AG04450 (cell line): ENCODE measurements at regions not wholly inside any gene's neighbourhood (a gene's known extent, or its start where the extent isn't known, plus 50 kb on each side); places are given as distances from the start of the nearest gene placed in this dataset.
"Not testable (repeated sequence)": the region's sequence is repeated elsewhere in the genome, so short reads cannot be mapped to it uniquely, and the experiment has no call there.

Source experiments
- CTCF ChIA-PET: fragments of 300-600, 350-600 bp; formaldehyde crosslinking; extraction: SDS; loops from one replicate; lab custom pipeline; 2022; ENCODE audit warnings: antibody characterized with exemption, inconsistent platforms; lab: Charles Lee
- POLR2A ChIA-PET: fragments of 350-600 bp; formaldehyde crosslinking; extraction: SDS; loops from one replicate; lab custom pipeline; 2021; ENCODE audit warnings: antibody characterized with exemption, inconsistent platforms; lab: Yijun Ruan, JAX
- DNase-seq: peaks from one replicate; pipeline ENCODE4 v3.0.0-alpha.2; 2011; ENCODE audit warnings: low read depth, low spot score
- H3K27ac ChIP-seq: one replicate; pipeline ENCODE4 v1.5.1; 2012; ENCODE audit warnings: low read depth, low read length, control low read depth
- H3K27me3 ChIP-seq: one replicate; pipeline ENCODE4 v1.6.0; 2012; ENCODE audit warnings: low read length; ENCODE audit not compliant: control insufficient read depth, insufficient read depth
- H3K4me3 ChIP-seq: 2 replicates; pipeline ENCODE4 v1.5.1; 2011; ENCODE audit warnings: mild to moderate bottlenecking, low read depth, low read length, control low read depth
- H3K9me3 ChIP-seq: 2 replicates; pipeline ENCODE4 v1.5.1; 2012; ENCODE audit warnings: low read length; ENCODE audit not compliant: control insufficient read depth, insufficient read depth
- TF ChIP-seq, protein P1 (sequence below): IDR thresholded peaks from 2 replicates; pipeline ENCODE4 v1.5.1; 2011; ENCODE audit warnings: low read depth, low read length, control low read depth, inconsistent platforms

DNA sequence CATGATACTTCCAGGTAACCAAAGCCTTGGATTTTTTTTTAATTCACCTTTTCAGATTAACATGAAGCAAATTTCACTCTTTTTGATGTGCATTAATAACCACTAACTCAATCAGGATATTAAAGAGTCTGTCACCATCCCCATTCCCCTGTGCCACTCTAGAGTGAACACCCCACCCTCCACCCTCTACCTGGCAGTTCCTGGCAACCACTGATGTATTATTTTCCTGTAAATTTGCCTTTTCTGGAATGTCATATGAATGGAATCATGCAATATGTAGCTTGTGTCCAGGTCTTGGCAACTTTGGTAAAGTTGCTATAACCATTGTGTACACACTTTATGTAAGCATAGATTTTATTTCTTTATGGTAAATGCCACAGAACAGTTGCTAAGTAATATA lies 627.6 kb downstream of the MCTP2 start:
- CTCF ChIA-PET, result no interaction called here
- POLR2A ChIA-PET, result no interaction called here

DNA sequence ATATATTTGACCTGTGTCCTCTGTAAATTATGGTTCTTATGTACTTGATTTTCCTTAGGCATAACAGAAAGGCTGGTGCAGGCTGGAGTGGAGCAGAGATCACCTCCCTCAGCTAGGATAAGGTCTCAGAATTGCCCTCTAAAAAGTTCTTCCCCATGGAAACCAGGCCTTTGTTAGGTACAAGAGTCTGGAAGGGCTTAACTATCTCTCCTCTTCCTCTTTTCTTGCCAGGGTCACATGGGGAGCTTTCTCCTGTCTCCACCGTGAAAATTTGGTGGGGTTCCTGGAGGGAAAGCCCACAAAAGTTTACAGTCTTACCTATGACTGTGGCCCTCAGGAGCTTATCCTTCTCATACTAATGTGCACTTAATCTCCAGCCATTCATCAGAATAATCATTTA lies 633.2 kb downstream of the MCTP2 start:
- DNase-seq, result no peak
- no peak overlapping the region for H3K4me3 ChIP-seq
- H3K9me3 ChIP-seq, result no peaks in the 10 kb centered on the region
- ChIA-PET CTCF (no interaction called here), POLR2A (no interaction called here)
- TF ChIP-seq, protein P1, sequence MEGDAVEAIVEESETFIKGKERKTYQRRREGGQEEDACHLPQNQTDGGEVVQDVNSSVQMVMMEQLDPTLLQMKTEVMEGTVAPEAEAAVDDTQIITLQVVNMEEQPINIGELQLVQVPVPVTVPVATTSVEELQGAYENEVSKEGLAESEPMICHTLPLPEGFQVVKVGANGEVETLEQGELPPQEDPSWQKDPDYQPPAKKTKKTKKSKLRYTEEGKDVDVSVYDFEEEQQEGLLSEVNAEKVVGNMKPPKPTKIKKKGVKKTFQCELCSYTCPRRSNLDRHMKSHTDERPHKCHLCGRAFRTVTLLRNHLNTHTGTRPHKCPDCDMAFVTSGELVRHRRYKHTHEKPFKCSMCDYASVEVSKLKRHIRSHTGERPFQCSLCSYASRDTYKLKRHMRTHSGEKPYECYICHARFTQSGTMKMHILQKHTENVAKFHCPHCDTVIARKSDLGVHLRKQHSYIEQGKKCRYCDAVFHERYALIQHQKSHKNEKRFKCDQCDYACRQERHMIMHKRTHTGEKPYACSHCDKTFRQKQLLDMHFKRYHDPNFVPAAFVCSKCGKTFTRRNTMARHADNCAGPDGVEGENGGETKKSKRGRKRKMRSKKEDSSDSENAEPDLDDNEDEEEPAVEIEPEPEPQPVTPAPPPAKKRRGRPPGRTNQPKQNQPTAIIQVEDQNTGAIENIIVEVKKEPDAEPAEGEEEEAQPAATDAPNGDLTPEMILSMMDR, result no peak
- H3K27me3 ChIP-seq, result no peaks in the 10 kb centered on the region
- H3K27ac ChIP-seq, result no peak overlapping the region

More for the DNA sequence above, 627.6 kb downstream of the MCTP2 start:
- no peaks in the 10 kb centered on the region for H3K27me3 ChIP-seq
- TF ChIP-seq, protein P1, result no peak
- H3K27ac ChIP-seq, result no peak overlapping the region
- no peak overlapping the region for H3K4me3 ChIP-seq
- H3K9me3 ChIP-seq, result peaks cover 13% of the 10 kb centered on the region
- no peak for DNase-seq

DNA sequence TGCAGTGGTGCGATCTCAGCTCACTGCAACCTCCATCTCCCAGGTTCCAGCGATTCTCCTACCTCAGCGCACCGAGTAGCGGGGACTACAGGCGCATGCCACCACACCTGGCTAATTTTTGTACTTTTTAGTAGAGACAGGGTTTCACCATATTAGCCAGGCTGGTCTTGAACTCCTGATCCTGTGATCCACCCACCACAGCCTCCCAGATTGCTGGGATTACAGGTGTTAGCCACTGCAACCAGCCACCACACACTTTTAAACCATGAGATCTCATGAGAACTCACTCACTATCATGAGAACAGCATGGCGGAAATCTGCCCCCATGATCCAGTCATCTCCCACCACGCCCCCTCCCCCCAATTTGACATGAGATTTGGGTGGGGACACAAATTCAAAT lies 636.9 kb downstream of the MCTP2 start:
- CTCF ChIA-PET, H3K27ac ChIP-seq, POLR2A ChIA-PET, H3K9me3 ChIP-seq, H3K4me3 ChIP-seq, H3K27me3 ChIP-seq, DNase-seq: not testable (repeated sequence)

DNA sequence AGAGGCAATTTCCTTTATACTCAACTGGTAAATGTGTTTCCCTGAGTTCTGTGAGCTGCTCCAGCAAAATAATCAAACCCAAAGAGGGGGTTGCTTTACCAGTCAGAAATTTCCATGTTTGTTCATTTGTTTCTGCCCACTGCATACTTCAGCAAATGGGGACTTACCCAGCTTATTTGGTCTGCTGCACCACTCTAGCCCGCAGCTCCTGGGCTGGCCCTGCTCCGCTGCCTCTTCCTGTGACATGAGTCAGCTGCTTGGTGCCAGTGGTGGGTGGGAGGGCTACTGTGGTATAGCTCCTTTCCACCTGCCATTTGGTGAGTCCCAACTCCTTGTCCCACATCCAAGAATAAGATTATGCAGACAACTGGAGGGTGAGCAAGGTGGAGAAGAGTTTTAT lies 644.2 kb downstream of the MCTP2 start:
- ChIA-PET CTCF (no interaction called here), POLR2A (interaction anchor here (0.7 kb wide), 1 partner anchor 158 kb away, joined by 4 read pairs; no protein-coding TSS in a partner anchor)
- Histone ChIP-seq H3K4me3 (no peak overlapping the region), H3K27ac (no peak overlapping the region), H3K27me3 (no peaks in the 10 kb centered on the region), H3K9me3 (no peaks in the 10 kb centered on the region)
- TF ChIP-seq, protein P1, result no peak
- DNase-seq, result no peak

DNA sequence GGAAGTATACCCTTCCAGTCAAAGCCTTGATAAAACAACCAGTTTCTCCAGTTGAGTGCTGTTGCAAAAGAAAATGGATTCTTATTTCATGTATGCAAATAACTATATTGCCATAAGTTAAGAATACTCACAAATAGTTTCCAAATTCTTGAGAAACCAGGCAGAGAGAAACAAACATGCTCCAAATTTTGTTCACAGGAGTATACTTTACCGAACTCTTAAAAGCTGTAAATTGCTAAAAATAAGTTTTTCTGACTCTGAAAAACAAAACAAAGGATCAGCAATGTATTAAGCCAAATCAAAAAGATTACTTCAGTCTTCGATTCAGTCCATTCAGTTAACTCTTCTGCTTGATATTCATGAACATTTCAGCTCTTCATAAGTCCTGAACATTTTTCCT lies 646.5 kb downstream of the MCTP2 start:
- CTCF ChIA-PET, result no interaction called here
- peaks cover 5% of the 10 kb centered on the region; the same call in 1 of the 2 replicates for H3K9me3 ChIP-seq
- no peak overlapping the region for H3K4me3 ChIP-seq
- POLR2A ChIA-PET, result no interaction called here
- no peaks in the 10 kb centered on the region for H3K27me3 ChIP-seq
- DNase-seq, result no peak
- TF ChIP-seq, protein P1, result no peak
- H3K27ac ChIP-seq, result no peak overlapping the region
